NT2/D1 (cell line): ENCODE measurements at regions not wholly inside any gene's neighbourhood (a gene's known extent, or its start where the extent isn't known, plus 50 kb on each side); places are given as distances from the start of the nearest gene placed in this dataset.
"Not testable (repeated sequence)": the region's sequence is repeated elsewhere in the genome, so short reads cannot be mapped to it uniquely, and the experiment has no call there.

Experiments
- DNase-seq: peaks from one replicate; pipeline ENCODE4 v3.0.0-alpha.2; 2011; ENCODE audit warnings: low read depth, low spot score
- H3K27me3 ChIP-seq: 2 replicates; pipeline ENCODE4 v1.6.0; 2011; ENCODE audit warnings: mild to moderate bottlenecking; ENCODE audit not compliant: insufficient read length, insufficient read depth
- H3K36me3 ChIP-seq: 2 replicates; pipeline ENCODE4 v1.6.1; 2011; ENCODE audit warnings: mild to moderate bottlenecking, low read length, mixed read lengths; ENCODE audit not compliant: insufficient read depth, insufficient read length
- H3K4me1 ChIP-seq: 2 replicates; pipeline ENCODE4 v1.5.1; 2011; ENCODE audit not compliant: insufficient read depth, insufficient read length
- H3K4me3 ChIP-seq: 2 replicates; pipeline ENCODE4 v1.5.1; 2011; ENCODE audit warnings: low read depth; ENCODE audit not compliant: insufficient read length
- H3K9ac ChIP-seq: 2 replicates; pipeline ENCODE4 v1.6.0; 2011; ENCODE audit warnings: low read depth; ENCODE audit not compliant: insufficient read length
- H3K9me3 ChIP-seq: 2 replicates; pipeline ENCODE4 v1.5.1; 2011; ENCODE audit warnings: mild to moderate bottlenecking, low read length; ENCODE audit not compliant: insufficient read depth
- SUZ12 ChIP-seq: IDR thresholded peaks from 2 replicates; pipeline ENCODE4 v1.6.1; 2011; ENCODE audit not compliant: insufficient read length, insufficient read depth; ENCODE audit errors: extremely low read depth
- YY1 ChIP-seq: IDR thresholded peaks from 2 replicates; pipeline ENCODE4 v1.6.1; 2011; ENCODE audit not compliant: insufficient read length, insufficient read depth
- ZNF274 ChIP-seq: IDR thresholded peaks from 2 replicates; pipeline ENCODE4 v1.6.1; 2011; ENCODE audit warnings: mild to moderate bottlenecking, low read depth, low read length

GRCh38 chr5:174533751-174534241 is 190.6 kb upstream of the MSX2 start:
- Histone ChIP-seq H3K4me3 (no peak overlapping the region), H3K9me3 (no peaks in the 10 kb centered on the region), H3K9ac (no peak overlapping the region), H3K4me1 (no peaks in the 10 kb centered on the region), H3K27me3 (no peaks in the 10 kb centered on the region), H3K36me3 (no peaks in the 10 kb centered on the region)
- no peak for TF ChIP-seq SUZ12
- TF ChIP-seq YY1, result no peak
- TF ChIP-seq ZNF274, result no peak
- no peak for DNase-seq

DNA sequence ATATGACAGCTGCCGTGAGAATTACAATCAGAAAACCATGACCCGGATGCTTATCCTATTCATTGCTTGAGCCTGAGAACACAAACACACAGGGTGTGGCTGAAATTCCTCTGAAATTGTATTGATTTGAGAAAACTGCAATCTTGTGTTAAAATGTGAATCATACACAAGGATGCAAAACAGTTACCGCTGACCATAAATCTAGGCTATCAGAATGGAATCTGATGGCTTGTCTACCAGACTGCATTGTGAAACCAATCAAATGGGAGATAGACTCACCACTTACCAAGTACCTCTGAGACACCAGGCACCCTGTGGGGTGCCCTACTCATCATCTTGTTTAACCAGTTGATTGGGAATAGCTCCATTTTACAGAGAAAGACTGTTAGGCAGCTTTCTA is 188.7 kb upstream of the MSX2 start:
- Histone ChIP-seq H3K4me3 (no peak overlapping the region), H3K27me3 (no peaks in the 10 kb centered on the region), H3K36me3 (no peaks in the 10 kb centered on the region), H3K4me1 (no peaks in the 10 kb centered on the region), H3K9ac (no peak overlapping the region), H3K9me3 (no peaks in the 10 kb centered on the region)
- no peak for DNase-seq
- TF ChIP-seq YY1, result no peak
- no peak for TF ChIP-seq SUZ12
- no peak for TF ChIP-seq ZNF274

DNA sequence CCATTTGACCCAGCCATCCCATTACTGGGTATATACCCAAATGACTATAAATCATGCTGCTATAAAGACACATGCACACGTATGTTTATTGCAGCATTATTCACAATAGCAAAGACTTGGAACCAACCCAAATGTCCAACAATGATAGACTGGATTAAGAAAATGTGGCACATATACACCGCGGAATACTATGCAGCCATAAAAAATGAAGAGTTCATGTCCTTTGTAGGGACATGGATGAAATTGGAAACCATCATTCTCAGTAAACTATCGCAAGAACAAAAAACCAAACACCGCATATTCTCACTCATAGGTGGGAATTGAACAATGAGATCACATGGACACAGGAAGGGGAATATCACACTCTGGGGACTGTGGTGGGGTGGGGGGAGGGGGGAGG is 184.6 kb upstream of the MSX2 start:
- H3K9ac ChIP-seq, H3K9me3 ChIP-seq, H3K4me1 ChIP-seq, H3K27me3 ChIP-seq, DNase-seq, H3K4me3 ChIP-seq, H3K36me3 ChIP-seq: not testable (repeated sequence)

- Histone ChIP-seq H3K36me3 (no peaks in the 10 kb centered on the region), H3K9ac (no peak overlapping the region), H3K27me3 (no peaks in the 10 kb centered on the region), H3K4me1 (no peaks in the 10 kb centered on the region), H3K9me3 (no peaks in the 10 kb centered on the region), H3K4me3 (no peak overlapping the region)
- DNase-seq, result no peak
- TF ChIP-seq ZNF274 (no peak), YY1 (no peak), SUZ12 (no peak)
These were observed 182.3 kb upstream of the MSX2 start for GRCh38 chr5:174542037-174542436.

GRCh38 chr5:174542471-174542870 is 181.9 kb upstream of the MSX2 start:
- Histone ChIP-seq H3K9ac (no peak overlapping the region), H3K36me3 (no peaks in the 10 kb centered on the region), H3K4me1 (no peaks in the 10 kb centered on the region), H3K9me3 (no peaks in the 10 kb centered on the region), H3K4me3 (no peak overlapping the region), H3K27me3 (no peaks in the 10 kb centered on the region)
- TF ChIP-seq YY1 (no peak), SUZ12 (no peak), ZNF274 (no peak)
- no peak for DNase-seq

DNA sequence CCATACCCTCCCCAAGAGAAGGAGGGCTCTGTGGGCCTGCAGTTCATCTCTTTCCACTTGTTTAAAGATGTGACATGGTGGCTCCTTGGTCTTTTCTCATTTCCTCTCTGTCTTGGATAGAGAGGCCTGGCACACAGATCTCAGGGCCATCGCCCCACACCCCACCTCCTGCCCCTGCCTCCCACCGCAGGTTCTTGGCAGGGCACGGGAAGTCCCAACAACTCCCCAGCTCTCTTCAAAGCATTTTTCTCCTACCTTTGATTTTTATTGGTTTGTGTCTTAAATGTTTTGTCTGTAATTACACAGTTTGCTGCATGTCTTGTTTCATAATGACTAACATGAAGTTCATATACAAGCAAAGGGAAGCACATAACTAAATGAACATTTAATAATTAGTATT is 178.5 kb upstream of the MSX2 start:
- Histone ChIP-seq H3K27me3 (no peaks in the 10 kb centered on the region), H3K4me3 (no peak overlapping the region), H3K9me3 (no peaks in the 10 kb centered on the region), H3K9ac (no peak overlapping the region), H3K36me3 (no peaks in the 10 kb centered on the region), H3K4me1 (no peaks in the 10 kb centered on the region)
- no peak for TF ChIP-seq YY1
- no peak for TF ChIP-seq SUZ12
- TF ChIP-seq ZNF274, result no peak
- DNase-seq, result no peak

GRCh38 chr5:174547814-174548213 is 176.6 kb upstream of the MSX2 start:
- Histone ChIP-seq H3K4me1 (no peaks in the 10 kb centered on the region), H3K9ac (no peak overlapping the region), H3K36me3 (no peaks in the 10 kb centered on the region), H3K9me3 (no peaks in the 10 kb centered on the region), H3K27me3 (no peaks in the 10 kb centered on the region), H3K4me3 (no peak overlapping the region)
- TF ChIP-seq YY1 (no peak), ZNF274 (no peak), SUZ12 (no peak)
- DNase-seq, result no peak

GRCh38 chr5:174549254-174549653 is 175.1 kb upstream of the MSX2 start:
- no peak for DNase-seq
- H3K9ac ChIP-seq, result no peak overlapping the region
- no peak for TF ChIP-seq ZNF274

More at GRCh38 chr5:174549254-174549653, 175.1 kb upstream of the MSX2 start:
- Histone ChIP-seq H3K36me3 (no peaks in the 10 kb centered on the region), H3K4me1 (no peaks in the 10 kb centered on the region), H3K4me3 (no peak overlapping the region), H3K27me3 (no peaks in the 10 kb centered on the region), H3K9me3 (no peaks in the 10 kb centered on the region)
